GM12875 (cell line): ENCODE measurements at regions not wholly inside any gene's neighbourhood (a gene's known extent, or its start where the extent isn't known, plus 50 kb on each side); places are given as distances from the start of the nearest gene placed in this dataset.

Experiments
- H3K4me3 ChIP-seq: one replicate; pipeline ENCODE4 v1.5.1; 2011; ENCODE audit warnings: low read depth, low read length, control low read depth
- CTCF ChIP-seq: IDR thresholded peaks from 2 replicates; pipeline ENCODE4 v1.5.1; 2011; ENCODE audit warnings: low read depth, mild to moderate bottlenecking, control low read depth, inconsistent platforms, low read length, moderate library complexity, borderline replicate concordance; ENCODE audit not compliant: insufficient read depth

- TF ChIP-seq CTCF, result no peak
- no peak overlapping the region for H3K4me3 ChIP-seq
These were observed 1140.0 kb upstream of the GJE1 start for GRCh38 chr6:140992678-140993077.

- no peak for TF ChIP-seq CTCF
- H3K4me3 ChIP-seq, result no peak overlapping the region
These were observed 1143.9 kb upstream of the GJE1 start for GRCh38 chr6:140988780-140989179.

- no peak overlapping the region for H3K4me3 ChIP-seq
- TF ChIP-seq CTCF, result no peak
These were observed 1145.2 kb upstream of the GJE1 start for GRCh38 chr6:140987364-140988155.

- no peak for TF ChIP-seq CTCF
- no peak overlapping the region for H3K4me3 ChIP-seq
These were observed 1146.9 kb upstream of the GJE1 start for GRCh38 chr6:140985679-140986275.

GRCh38 chr6:140980265-140980887, 1152.3 kb upstream of the GJE1 start:
- TF ChIP-seq CTCF, result no peak

GRCh38 chr6:140979642-140980091, 1153.1 kb upstream of the GJE1 start:
- no peak for TF ChIP-seq CTCF

More at GRCh38 chr6:140980265-140980887, 1152.3 kb upstream of the GJE1 start:
- no peak overlapping the region for H3K4me3 ChIP-seq

More at GRCh38 chr6:140979642-140980091, 1153.1 kb upstream of the GJE1 start:
- no peak overlapping the region for H3K4me3 ChIP-seq
